Heart left ventricle (tissue), 13 donors: ENCODE measurements at regions not wholly inside any gene's neighbourhood (a gene's known extent, or its start where the extent isn't known, plus 50 kb on each side); places are given as distances from the start of the nearest gene placed in this dataset.

Source experiments
- POLR2A ChIP-seq, 2 donors: fragments of 450-650 bp; IDR thresholded peaks; one replicate each; pipeline ENCODE4 v1.6.1; 2017; ENCODE audit warnings: antibody characterized with exemption in 2 of 2, mild to moderate bottlenecking in 2 of 2, moderate library complexity in 2 of 2
- TF ChIP-seq, protein P1 (sequence below), 12 donors: fragments of 200-600 bp; sonication (generic) in 4 of 12; IDR thresholded peaks; one replicate each; pipeline versions ENCODE4 v1.5.0 to v1.8.0; 2018 to 2022; ENCODE audit warnings: antibody characterized with exemption in 12 of 12, mild to moderate bottlenecking in 5 of 12
- donor health status: ischemic (EF 13 %, LVEDD 7.1; RV severe dilation, severe dysfunction).
- donor health status: DM: no; HTN: yes; CAD: no.
- donor health status: DM: no; HTN: no; CAD: no.
- donor health status: ischemic (EF 25% LVEDD 6.9; RV normal size, moderate dysfunction).
- donor health status: ischemic (EF 25% LVEDD 5.7; RV mildly dilated, moderate dysfunction).
- donor health status: ischemic (EF 35%, LVEDD 5.7; RV mildly dilated, moderate dysfunction).
- donor health status: nonischemic (EF 11% LVEDD 7.7; RV severe dilation, severe dysfunction).
- donor health status: DM: yes; HTN: yes; CAD: no.
- donor health status: PGD.
- donor health status: ischemic (EF 29% LVEDD 5.4; RV normal size, mild dysfunction).
- donor health status: nonischemic (EF 23%, LVEDD 6.1; RV moderate dilation, normal function).

DNA sequence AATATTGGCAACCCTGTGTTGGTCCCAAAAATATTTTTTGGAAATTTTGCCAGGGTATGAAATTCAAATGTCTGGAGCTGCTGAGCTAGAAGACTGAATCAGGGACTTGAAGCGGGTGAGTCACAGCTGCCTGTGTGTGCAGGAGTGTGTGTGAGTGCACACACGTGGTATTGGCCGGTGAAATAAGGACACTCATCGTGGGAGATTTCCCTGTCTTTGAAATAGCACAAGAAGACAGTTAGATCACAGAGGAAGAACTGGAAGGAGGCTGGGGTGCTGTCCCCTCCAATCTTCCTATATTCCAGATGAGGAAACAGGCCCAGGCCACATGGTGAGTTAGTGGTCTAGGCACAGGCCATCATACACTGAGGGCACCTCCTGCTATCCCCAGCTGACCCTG is 123.8 kb upstream of the MLN start:
- TF ChIP-seq POLR2A (IDR thresholded peaks at IDR 0.05), result no peak
- TF ChIP-seq, protein P1, sequence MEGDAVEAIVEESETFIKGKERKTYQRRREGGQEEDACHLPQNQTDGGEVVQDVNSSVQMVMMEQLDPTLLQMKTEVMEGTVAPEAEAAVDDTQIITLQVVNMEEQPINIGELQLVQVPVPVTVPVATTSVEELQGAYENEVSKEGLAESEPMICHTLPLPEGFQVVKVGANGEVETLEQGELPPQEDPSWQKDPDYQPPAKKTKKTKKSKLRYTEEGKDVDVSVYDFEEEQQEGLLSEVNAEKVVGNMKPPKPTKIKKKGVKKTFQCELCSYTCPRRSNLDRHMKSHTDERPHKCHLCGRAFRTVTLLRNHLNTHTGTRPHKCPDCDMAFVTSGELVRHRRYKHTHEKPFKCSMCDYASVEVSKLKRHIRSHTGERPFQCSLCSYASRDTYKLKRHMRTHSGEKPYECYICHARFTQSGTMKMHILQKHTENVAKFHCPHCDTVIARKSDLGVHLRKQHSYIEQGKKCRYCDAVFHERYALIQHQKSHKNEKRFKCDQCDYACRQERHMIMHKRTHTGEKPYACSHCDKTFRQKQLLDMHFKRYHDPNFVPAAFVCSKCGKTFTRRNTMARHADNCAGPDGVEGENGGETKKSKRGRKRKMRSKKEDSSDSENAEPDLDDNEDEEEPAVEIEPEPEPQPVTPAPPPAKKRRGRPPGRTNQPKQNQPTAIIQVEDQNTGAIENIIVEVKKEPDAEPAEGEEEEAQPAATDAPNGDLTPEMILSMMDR (IDR thresholded peaks at IDR 0.05), result no peak
